GM12864 (cell line): ENCODE measurements at regions not wholly inside any gene's neighbourhood (a gene's known extent, or its start where the extent isn't known, plus 50 kb on each side); places are given as distances from the start of the nearest gene placed in this dataset.
"Not testable (repeated sequence)": the region's sequence is repeated elsewhere in the genome, so short reads cannot be mapped to it uniquely, and the experiment has no call there.

Source experiments
- DNase-seq: peaks from one replicate; pipeline ENCODE4 v3.0.0-alpha.2; 2011; ENCODE audit warnings: low read depth
- H3K4me3 ChIP-seq: 2 replicates; pipeline ENCODE4 v1.5.1; 2011; ENCODE audit warnings: mild to moderate bottlenecking, low read depth, low read length, control low read depth
- CTCF ChIP-seq: IDR thresholded peaks from 2 replicates; pipeline ENCODE4 v1.5.1; 2011; ENCODE audit warnings: low read depth, mild to moderate bottlenecking, moderate library complexity, low read length, control low read depth, inconsistent platforms; ENCODE audit errors: missing control alignments

- DNase-seq, H3K4me3 ChIP-seq: not testable (repeated sequence)
Observed at GRCh38 chr2:158866082-158866481, 71.0 kb downstream of the DAPL1 start.

GRCh38 chr2:158867531-158868191 lies 72.5 kb downstream of the DAPL1 start:
- not testable (repeated sequence) for DNase-seq, H3K4me3 ChIP-seq

- H3K4me3 ChIP-seq, DNase-seq: not testable (repeated sequence)
Observed at GRCh38 chr2:158868386-158868785, 73.3 kb downstream of the DAPL1 start.

- TF ChIP-seq CTCF = peak; percentile 1
- not testable (repeated sequence) for DNase-seq, H3K4me3 ChIP-seq
Observed at GRCh38 chr2:158869122-158869521, 74.0 kb downstream of the DAPL1 start.

GRCh38 chr2:158869609-158870008 lies 74.5 kb downstream of the DAPL1 start:
- H3K4me3 ChIP-seq, DNase-seq: not testable (repeated sequence)

GRCh38 chr2:158878003-158878402 lies 82.9 kb downstream of the DAPL1 start:
- no peak overlapping the region for H3K4me3 ChIP-seq
- DNase-seq = no peak
- TF ChIP-seq CTCF = no peak

- no peak overlapping the region for H3K4me3 ChIP-seq
- DNase-seq = no peak
- no peak for TF ChIP-seq CTCF
Observed at GRCh38 chr2:158879229-158879903, 84.2 kb downstream of the DAPL1 start.

GRCh38 chr2:158882297-158882696 lies 86.1 kb upstream of the TANC1 start:
- TF ChIP-seq CTCF = no peak
- no peak overlapping the region for H3K4me3 ChIP-seq
- DNase-seq = no peak

- not testable (repeated sequence) for H3K4me3 ChIP-seq
Observed at GRCh38 chr2:158884552-158884951, 83.9 kb upstream of the TANC1 start.

GRCh38 chr2:158885018-158885678 lies 83.3 kb upstream of the TANC1 start:
- not testable (repeated sequence) for H3K4me3 ChIP-seq, DNase-seq

More at GRCh38 chr2:158884552-158884951, 83.9 kb upstream of the TANC1 start:
- DNase-seq = not testable (repeated sequence)

GRCh38 chr2:158885679-158886050 lies 82.8 kb upstream of the TANC1 start:
- H3K4me3 ChIP-seq, DNase-seq: not testable (repeated sequence)
